ENCODE measurements at regions not wholly inside any gene's neighbourhood (a gene's known extent, or its start where the extent isn't known, plus 50 kb on each side); places are given as distances from the start of the nearest gene placed in this dataset.

DNA sequence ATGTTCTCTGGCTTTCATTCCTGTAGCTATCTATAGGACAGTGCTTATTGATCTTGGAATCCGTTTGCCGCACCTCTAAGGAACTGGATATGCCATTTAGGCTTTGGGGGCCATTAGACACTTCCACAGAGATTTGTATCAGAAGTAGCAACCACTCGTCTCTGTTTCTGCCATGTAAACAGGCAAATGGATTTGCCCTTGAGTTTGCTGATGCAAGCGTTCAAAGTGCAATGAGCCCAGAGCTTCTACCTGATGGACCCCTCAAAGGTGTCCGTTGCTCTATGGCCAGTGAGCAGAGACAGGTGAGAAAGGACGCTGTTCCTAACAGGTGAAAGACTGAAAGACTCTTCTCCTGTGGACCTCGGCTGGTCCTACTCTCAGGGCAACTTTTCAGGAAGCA is 302.9 kb downstream of the ZNF536 start:
- DNase-seq (ENCODE audit: low read depth, low spot score) (no peak), ATAC-seq (no peak)
- ChIA-PET POLR2A (no interaction called here), CTCF (interaction anchor here (0.6 kb wide), 1 partner anchor 1606 kb away, joined by 4 read pairs; no protein-coding TSS in a partner anchor)
- no peaks in the 10 kb centered on the region for H3K9me3 ChIP-seq (ENCODE audit: control insufficient read depth, insufficient read depth, low read depth, low read length)
- no peak overlapping the region for H3K27ac ChIP-seq (ENCODE audit: low read length)
- TF ChIP-seq, protein P1, sequence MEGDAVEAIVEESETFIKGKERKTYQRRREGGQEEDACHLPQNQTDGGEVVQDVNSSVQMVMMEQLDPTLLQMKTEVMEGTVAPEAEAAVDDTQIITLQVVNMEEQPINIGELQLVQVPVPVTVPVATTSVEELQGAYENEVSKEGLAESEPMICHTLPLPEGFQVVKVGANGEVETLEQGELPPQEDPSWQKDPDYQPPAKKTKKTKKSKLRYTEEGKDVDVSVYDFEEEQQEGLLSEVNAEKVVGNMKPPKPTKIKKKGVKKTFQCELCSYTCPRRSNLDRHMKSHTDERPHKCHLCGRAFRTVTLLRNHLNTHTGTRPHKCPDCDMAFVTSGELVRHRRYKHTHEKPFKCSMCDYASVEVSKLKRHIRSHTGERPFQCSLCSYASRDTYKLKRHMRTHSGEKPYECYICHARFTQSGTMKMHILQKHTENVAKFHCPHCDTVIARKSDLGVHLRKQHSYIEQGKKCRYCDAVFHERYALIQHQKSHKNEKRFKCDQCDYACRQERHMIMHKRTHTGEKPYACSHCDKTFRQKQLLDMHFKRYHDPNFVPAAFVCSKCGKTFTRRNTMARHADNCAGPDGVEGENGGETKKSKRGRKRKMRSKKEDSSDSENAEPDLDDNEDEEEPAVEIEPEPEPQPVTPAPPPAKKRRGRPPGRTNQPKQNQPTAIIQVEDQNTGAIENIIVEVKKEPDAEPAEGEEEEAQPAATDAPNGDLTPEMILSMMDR (IDR thresholded peaks at IDR 0.05), result no peak
- TF ChIP-seq SIN3A (IDR thresholded peaks at IDR 0.05; ENCODE audit: borderline replicate concordance, insufficient read depth, low read depth, low read length), result no peak
- TF ChIP-seq TCF7L2 (IDR thresholded peaks at IDR 0.05; ENCODE audit: low read depth, low read length), result no peak
- TF ChIP-seq, protein P2, sequence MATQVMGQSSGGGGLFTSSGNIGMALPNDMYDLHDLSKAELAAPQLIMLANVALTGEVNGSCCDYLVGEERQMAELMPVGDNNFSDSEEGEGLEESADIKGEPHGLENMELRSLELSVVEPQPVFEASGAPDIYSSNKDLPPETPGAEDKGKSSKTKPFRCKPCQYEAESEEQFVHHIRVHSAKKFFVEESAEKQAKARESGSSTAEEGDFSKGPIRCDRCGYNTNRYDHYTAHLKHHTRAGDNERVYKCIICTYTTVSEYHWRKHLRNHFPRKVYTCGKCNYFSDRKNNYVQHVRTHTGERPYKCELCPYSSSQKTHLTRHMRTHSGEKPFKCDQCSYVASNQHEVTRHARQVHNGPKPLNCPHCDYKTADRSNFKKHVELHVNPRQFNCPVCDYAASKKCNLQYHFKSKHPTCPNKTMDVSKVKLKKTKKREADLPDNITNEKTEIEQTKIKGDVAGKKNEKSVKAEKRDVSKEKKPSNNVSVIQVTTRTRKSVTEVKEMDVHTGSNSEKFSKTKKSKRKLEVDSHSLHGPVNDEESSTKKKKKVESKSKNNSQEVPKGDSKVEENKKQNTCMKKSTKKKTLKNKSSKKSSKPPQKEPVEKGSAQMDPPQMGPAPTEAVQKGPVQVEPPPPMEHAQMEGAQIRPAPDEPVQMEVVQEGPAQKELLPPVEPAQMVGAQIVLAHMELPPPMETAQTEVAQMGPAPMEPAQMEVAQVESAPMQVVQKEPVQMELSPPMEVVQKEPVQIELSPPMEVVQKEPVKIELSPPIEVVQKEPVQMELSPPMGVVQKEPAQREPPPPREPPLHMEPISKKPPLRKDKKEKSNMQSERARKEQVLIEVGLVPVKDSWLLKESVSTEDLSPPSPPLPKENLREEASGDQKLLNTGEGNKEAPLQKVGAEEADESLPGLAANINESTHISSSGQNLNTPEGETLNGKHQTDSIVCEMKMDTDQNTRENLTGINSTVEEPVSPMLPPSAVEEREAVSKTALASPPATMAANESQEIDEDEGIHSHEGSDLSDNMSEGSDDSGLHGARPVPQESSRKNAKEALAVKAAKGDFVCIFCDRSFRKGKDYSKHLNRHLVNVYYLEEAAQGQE (IDR thresholded peaks at IDR 0.05; ENCODE audit: insufficient read depth in 1 of 2, low read depth in 2 of 2, low read length in 1 of 2), result no peak
- TF ChIP-seq POLR2AphosphoS5 (IDR thresholded peaks at IDR 0.05; ENCODE audit: low read depth, low read length), result no peak
- H3K27me3 ChIP-seq (ENCODE audit: control insufficient read depth, insufficient read depth, low read length), result peaks cover 33% of the 10 kb centered on the region
- no peak overlapping the region for H3K4me3 ChIP-seq (ENCODE audit: low read depth in 2 of 2, low read length in 2 of 2)
- in situ Hi-C loops (cut with HindIII; ENCODE audit: low pct_unique_long_range_greater_than_20kb, low sequenced_read_pairs), result no loop called here
- intact Hi-C loops (cut with micrococcal nuclease; ENCODE audit: unreplicated experiment), result no loop called here
- no peaks in the 10 kb centered on the region for H3K36me3 ChIP-seq (ENCODE audit: control insufficient read depth, insufficient read depth, low read length)
- BruUV-seq (replicated peaks), result no TSS peak
- no peaks in the 10 kb centered on the region for H3K4me1 ChIP-seq (ENCODE audit: control insufficient read depth, insufficient read depth, low read length)

DNA sequence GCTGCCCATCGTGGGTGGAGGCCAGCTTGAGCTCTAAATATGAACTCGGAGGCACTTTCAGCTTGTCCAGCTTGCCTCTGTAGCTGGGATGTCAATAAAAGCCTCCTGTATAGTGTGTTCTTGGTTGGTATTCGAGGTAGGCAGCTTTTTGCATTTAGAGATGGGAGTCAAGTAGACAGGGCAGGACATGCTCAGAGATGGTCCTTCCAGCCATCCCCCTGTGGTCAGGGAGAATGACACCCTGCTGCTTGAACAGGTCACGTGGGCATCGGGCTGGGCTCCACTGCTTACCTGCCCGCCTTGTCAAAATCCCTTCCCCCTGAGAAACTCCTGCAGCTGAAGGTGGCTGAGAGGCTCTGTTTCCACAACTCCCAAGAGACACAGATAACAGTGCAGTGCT is 302.5 kb downstream of the ZNF536 start:
- intact Hi-C loops (cut with micrococcal nuclease; ENCODE audit: unreplicated experiment) (no loop called here), in situ Hi-C loops (cut with HindIII; ENCODE audit: low pct_unique_long_range_greater_than_20kb, low sequenced_read_pairs) (no loop called here)
- ChIA-PET POLR2A (no interaction called here), CTCF (interaction anchor here (0.6 kb wide), 1 partner anchor 1607 kb away, joined by 4 read pairs; no protein-coding TSS in a partner anchor)
- ATAC-seq, result no peak
- H3K4me1 ChIP-seq (ENCODE audit: control insufficient read depth, insufficient read depth, low read length), result 0 out of 2 replicates have a peak, but pooled peaks cover 2% of the 10 kb centered on the region
- H3K9me3 ChIP-seq (ENCODE audit: control insufficient read depth, insufficient read depth, low read depth, low read length), result no peaks in the 10 kb centered on the region
- H3K27ac ChIP-seq (ENCODE audit: low read length), result no peak overlapping the region
- DNase-seq (ENCODE audit: low read depth, low spot score), result no peak
- H3K27me3 ChIP-seq (ENCODE audit: control insufficient read depth, insufficient read depth, low read length), result peaks cover 33% of the 10 kb centered on the region
- no peak overlapping the region for H3K4me3 ChIP-seq (ENCODE audit: low read depth in 2 of 2, low read length in 2 of 2)
- H3K36me3 ChIP-seq (ENCODE audit: control insufficient read depth, insufficient read depth, low read length), result no peaks in the 10 kb centered on the region
- BruUV-seq (replicated peaks), result no TSS peak
- TF ChIP-seq TCF7L2 (IDR thresholded peaks at IDR 0.05; ENCODE audit: low read depth, low read length), result no peak
- TF ChIP-seq, protein P2 (IDR thresholded peaks at IDR 0.05; ENCODE audit: insufficient read depth in 1 of 2, low read depth in 2 of 2, low read length in 1 of 2), result no peak
- no peak for TF ChIP-seq POLR2AphosphoS5 (IDR thresholded peaks at IDR 0.05; ENCODE audit: low read depth, low read length)
- TF ChIP-seq SIN3A (IDR thresholded peaks at IDR 0.05; ENCODE audit: borderline replicate concordance, insufficient read depth, low read depth, low read length), result no peak
- TF ChIP-seq, protein P1 (IDR thresholded peaks at IDR 0.05), result no peak

Measured in Panc1 (cell line).